ENCODE measurements at regions not wholly inside any gene's neighbourhood (a gene's known extent, or its start where the extent isn't known, plus 50 kb on each side); places are given as distances from the start of the nearest gene placed in this dataset.

DNA sequence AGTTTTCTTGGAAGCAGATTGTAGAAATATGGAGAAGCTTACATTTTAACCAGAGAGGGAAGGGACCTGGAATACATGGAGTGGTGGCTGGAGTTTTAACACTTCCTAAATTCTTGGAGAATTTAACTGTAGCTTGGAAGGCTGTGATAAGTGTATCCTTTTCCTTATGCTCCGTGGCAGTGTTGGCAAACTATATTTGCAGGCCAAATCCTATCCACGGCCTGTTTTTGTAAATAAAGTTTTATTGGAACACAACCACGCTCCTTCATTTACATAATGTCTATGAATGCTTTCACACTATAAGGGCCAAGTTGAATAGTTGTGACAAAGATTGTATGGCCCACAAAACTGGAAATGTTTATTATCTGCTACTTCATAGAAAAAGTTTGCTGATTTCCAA, 110.6 kb upstream of the MIR17HG start:
- no peak for TF ChIP-seq EZH2phosphoT487 (conservative IDR thresholded peaks at IDR 0.05; ENCODE audit: low read length)
- TF ChIP-seq, protein P1, sequence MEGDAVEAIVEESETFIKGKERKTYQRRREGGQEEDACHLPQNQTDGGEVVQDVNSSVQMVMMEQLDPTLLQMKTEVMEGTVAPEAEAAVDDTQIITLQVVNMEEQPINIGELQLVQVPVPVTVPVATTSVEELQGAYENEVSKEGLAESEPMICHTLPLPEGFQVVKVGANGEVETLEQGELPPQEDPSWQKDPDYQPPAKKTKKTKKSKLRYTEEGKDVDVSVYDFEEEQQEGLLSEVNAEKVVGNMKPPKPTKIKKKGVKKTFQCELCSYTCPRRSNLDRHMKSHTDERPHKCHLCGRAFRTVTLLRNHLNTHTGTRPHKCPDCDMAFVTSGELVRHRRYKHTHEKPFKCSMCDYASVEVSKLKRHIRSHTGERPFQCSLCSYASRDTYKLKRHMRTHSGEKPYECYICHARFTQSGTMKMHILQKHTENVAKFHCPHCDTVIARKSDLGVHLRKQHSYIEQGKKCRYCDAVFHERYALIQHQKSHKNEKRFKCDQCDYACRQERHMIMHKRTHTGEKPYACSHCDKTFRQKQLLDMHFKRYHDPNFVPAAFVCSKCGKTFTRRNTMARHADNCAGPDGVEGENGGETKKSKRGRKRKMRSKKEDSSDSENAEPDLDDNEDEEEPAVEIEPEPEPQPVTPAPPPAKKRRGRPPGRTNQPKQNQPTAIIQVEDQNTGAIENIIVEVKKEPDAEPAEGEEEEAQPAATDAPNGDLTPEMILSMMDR (IDR thresholded peaks at IDR 0.05; ENCODE audit: insufficient read depth, low read length, poor library complexity, severe bottlenecking), result no peak
